Upper lobe of left lung (tissue), 6 donors: ENCODE measurements at regions not wholly inside any gene's neighbourhood (a gene's known extent, or its start where the extent isn't known, plus 50 kb on each side); places are given as distances from the start of the nearest gene placed in this dataset.
A peak's percentile ranks its signal among the peaks of the same experiment; 100 is the strongest.

ENCODE experiments used
- ATAC-seq, 2 donors: fragments of 200-7000 bp; cut with Tn5 transposase; one replicate each; pipeline ENCODE4 v1.9.1; 2022; ENCODE audit warnings: mild to moderate bottlenecking in 2 of 2, moderate library complexity in 2 of 2; ENCODE audit not compliant: low FRiP score in 2 of 2
- DNase-seq, 2 donors: peaks; one replicate each; pipeline ENCODE4 v3.0.0-alpha.2; 2019 to 2020
- H3K27ac ChIP-seq, 4 donors: fragments of 200-600 bp; sonication (generic); one replicate each; pipeline ENCODE4 v1.5.1; 2016 to 2019
- H3K27me3 ChIP-seq, 4 donors: fragments of 200-600 bp; sonication (generic); one replicate each; pipeline ENCODE4 v1.5.1; 2017 to 2019
- H3K36me3 ChIP-seq, 4 donors: fragments of 200-600 bp; sonication (generic); one replicate each; pipeline ENCODE4 v1.5.1; 2016 to 2019
- H3K4me1 ChIP-seq, 4 donors: fragments of 200-600 bp; sonication (generic); one replicate each; pipeline ENCODE4 v1.5.1; 2018 to 2019
- H3K4me3 ChIP-seq, 4 donors: fragments of 200-600 bp; sonication (generic); one replicate each; pipeline ENCODE4 v1.5.1; 2017 to 2019; ENCODE audit warnings: mild to moderate bottlenecking in 2 of 4, moderate library complexity in 1 of 4
- H3K9me3 ChIP-seq, 4 donors: fragments of 200-600 bp; sonication (generic); one replicate each; pipeline ENCODE4 v1.5.1; 2018 to 2019
- CTCF ChIP-seq, 6 experiments: fragments of 450-650 bp in 4 of 6; fragments of 200-600 bp in 2 of 6; sonication (generic) in 2 of 6; IDR thresholded peaks; one replicate each; pipeline ENCODE4 v1.5.1; 2016 to 2019; ENCODE audit warnings: antibody characterized with exemption in 6 of 6
- EP300 ChIP-seq, 4 donors: sonication (generic); formaldehyde crosslinking; IDR thresholded peaks; one replicate each; pipeline ENCODE4 v1.5.1; 2017; ENCODE audit warnings: antibody characterized with exemption in 4 of 4, control low read depth in 2 of 4
- POLR2A ChIP-seq, 4 donors: fragments of 450-650 bp; IDR thresholded peaks; one replicate each; pipeline ENCODE4 v1.5.1; 2016 to 2017; ENCODE audit warnings: antibody characterized with exemption in 4 of 4, mild to moderate bottlenecking in 2 of 4
- POLR2AphosphoS5 ChIP-seq, 2 donors: sonication (generic); formaldehyde crosslinking; IDR thresholded peaks; one replicate each; pipeline ENCODE4 v1.5.1; 2017; ENCODE audit warnings: antibody characterized with exemption in 2 of 2
- WGBS, 2 donors: methylation state at CpG; one replicate each; pipeline ENCODE4 v1.1.5; 2017 to 2018; 5-methylcytosine and 5-hydroxymethylcytosine counted together
- donor health status: DM: no; HTN: no; CAD: no; lungs with moderate emphysema.
- donor health status: DM: no; HTN: yes; CAD: no; lungs with severe emphysema.

GRCh38 chr19:27890206-27890605, 1322.7 kb downstream of the UQCRFS1 start:
- ATAC-seq, result no peak
- Histone ChIP-seq H3K4me3 (no peak overlapping the region), H3K4me1 (no peaks in the 10 kb centered on the region), H3K27ac (no peak overlapping the region), H3K9me3 (peaks cover 0 to 5% (median 0%) of the 10 kb centered on the region in 4 donors), H3K36me3 (no peaks in the 10 kb centered on the region), H3K27me3 (no peaks in the 10 kb centered on the region)
- WGBS, 2 donors, result 73 to 83% methylated on average over 1 to 3 of the region's 3 CpGs
- TF ChIP-seq EP300 (IDR thresholded peaks at IDR 0.05) (no peak), POLR2A (IDR thresholded peaks at IDR 0.05) (no peak), POLR2AphosphoS5 (IDR thresholded peaks at IDR 0.05) (no peak), CTCF (IDR thresholded peaks at IDR 0.05) (no peak)
- peak in 1 of 2 donors; percentile 15 for DNase-seq

DNA sequence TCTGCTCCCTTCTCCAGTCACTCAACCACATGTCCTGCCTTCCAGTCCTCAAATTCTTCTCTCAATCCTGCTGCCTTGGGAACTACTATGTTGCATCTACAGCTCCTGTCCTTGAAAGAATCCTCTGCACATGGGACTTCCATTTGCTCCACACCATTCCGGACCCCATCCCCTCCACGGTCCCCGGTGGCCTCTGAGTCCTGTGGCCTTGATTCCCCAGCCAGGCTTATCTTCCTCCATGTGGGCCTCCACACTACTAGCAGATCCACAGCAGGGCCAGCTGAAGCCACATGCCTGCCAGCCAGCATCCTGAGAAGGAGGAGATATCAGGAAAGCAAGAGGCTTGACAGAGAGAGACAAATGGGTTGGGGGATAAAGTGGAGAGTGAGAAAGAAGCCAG, 1323.8 kb downstream of the UQCRFS1 start:
- Histone ChIP-seq H3K27me3 (no peaks in the 10 kb centered on the region), H3K36me3 (no peaks in the 10 kb centered on the region), H3K9me3 (peaks cover 0 to 5% (median 0%) of the 10 kb centered on the region in 4 donors), H3K4me1 (no peaks in the 10 kb centered on the region), H3K4me3 (no peak overlapping the region), H3K27ac (no peak overlapping the region)
- no peak for ATAC-seq
- TF ChIP-seq POLR2AphosphoS5 (IDR thresholded peaks at IDR 0.05), result no peak
- no peak for TF ChIP-seq CTCF (IDR thresholded peaks at IDR 0.05)
- no peak for TF ChIP-seq EP300 (IDR thresholded peaks at IDR 0.05)
- TF ChIP-seq POLR2A (IDR thresholded peaks at IDR 0.05), result no peak
- DNase-seq, result no peak
- WGBS, 2 donors, result 90 to 96% methylated on average over 3 of the region's 3 CpGs

GRCh38 chr19:27887946-27888345, 1325.0 kb downstream of the UQCRFS1 start:
- no peak for ATAC-seq
- WGBS, 2 donors, result 59 to 67% methylated on average over 2 of the region's 2 CpGs
- H3K27me3 ChIP-seq, result no peaks in the 10 kb centered on the region

DNA sequence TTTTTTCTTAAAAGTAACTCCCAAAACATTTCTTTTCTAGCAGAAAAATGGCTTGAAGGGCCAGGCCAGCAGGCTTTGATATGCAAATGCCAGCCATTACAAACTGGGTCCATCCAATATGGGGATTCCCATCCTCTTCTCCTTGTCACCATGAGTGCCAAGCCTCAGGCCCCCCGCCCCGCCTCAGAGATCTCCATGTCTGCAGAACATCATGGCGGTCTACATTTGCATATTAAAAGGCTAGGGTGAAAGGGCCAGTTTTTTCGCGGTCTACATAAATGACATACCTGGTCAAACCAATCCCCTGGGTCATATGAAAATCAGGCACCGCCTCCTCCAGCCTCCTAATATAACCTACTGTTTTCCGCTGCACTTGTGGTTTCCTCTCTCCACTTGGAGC, 1327.6 kb downstream of the UQCRFS1 start:
- Histone ChIP-seq H3K9me3 (peaks cover 0 to 5% (median 0%) of the 10 kb centered on the region in 4 donors), H3K4me1 (no peaks in the 10 kb centered on the region), H3K27ac (no peak overlapping the region), H3K27me3 (no peaks in the 10 kb centered on the region), H3K36me3 (no peaks in the 10 kb centered on the region), H3K4me3 (no peak overlapping the region)
- 86 to 88% methylated on average over 7 of the region's 7 CpGs for WGBS, 2 donors
- TF ChIP-seq CTCF (IDR thresholded peaks at IDR 0.05), result no peak
- no peak for TF ChIP-seq POLR2AphosphoS5 (IDR thresholded peaks at IDR 0.05)
- no peak for TF ChIP-seq POLR2A (IDR thresholded peaks at IDR 0.05)
- TF ChIP-seq EP300 (IDR thresholded peaks at IDR 0.05), result no peak
- no peak for ATAC-seq
- no peak for DNase-seq

More at GRCh38 chr19:27887946-27888345, 1325.0 kb downstream of the UQCRFS1 start:
- H3K27ac ChIP-seq, result no peak overlapping the region
- H3K4me1 ChIP-seq, result no peaks in the 10 kb centered on the region
- DNase-seq, result no peak
- H3K4me3 ChIP-seq, result no peak overlapping the region
- TF ChIP-seq CTCF (IDR thresholded peaks at IDR 0.05) (no peak), EP300 (IDR thresholded peaks at IDR 0.05) (no peak), POLR2A (IDR thresholded peaks at IDR 0.05) (no peak), POLR2AphosphoS5 (IDR thresholded peaks at IDR 0.05) (no peak)
- no peaks in the 10 kb centered on the region for H3K36me3 ChIP-seq
- peaks cover 0 to 5% (median 0%) of the 10 kb centered on the region in 4 donors for H3K9me3 ChIP-seq

DNA sequence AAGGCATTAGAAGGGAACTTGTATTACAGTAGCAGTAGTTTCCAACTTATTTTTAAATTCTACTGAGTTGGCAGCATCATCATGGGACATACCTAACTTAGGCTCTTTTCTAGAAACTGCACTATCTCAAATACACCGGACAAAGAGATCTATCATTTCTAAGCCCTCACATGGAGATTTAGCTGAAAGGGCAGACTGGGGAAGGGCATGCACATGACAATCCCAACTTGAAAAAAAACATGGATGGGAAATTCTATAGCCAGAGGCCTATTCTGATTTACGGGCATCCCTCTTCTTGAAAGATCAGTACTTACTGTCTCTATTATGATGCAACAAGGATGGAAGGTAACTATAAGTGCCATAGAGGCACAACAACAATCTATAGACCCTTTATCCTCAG, 1328.6 kb downstream of the UQCRFS1 start:
- H3K9me3 ChIP-seq, result peaks cover 0 to 5% (median 0%) of the 10 kb centered on the region in 4 donors
- H3K27ac ChIP-seq, result no peak overlapping the region
- DNase-seq (no peak), ATAC-seq (no peak)
- 90 to 91% methylated on average over 2 of the region's 2 CpGs for WGBS, 2 donors
- H3K36me3 ChIP-seq, result no peaks in the 10 kb centered on the region
- TF ChIP-seq POLR2A (IDR thresholded peaks at IDR 0.05) (no peak), EP300 (IDR thresholded peaks at IDR 0.05) (no peak), CTCF (IDR thresholded peaks at IDR 0.05) (no peak), POLR2AphosphoS5 (IDR thresholded peaks at IDR 0.05) (no peak)
- H3K4me3 ChIP-seq, result no peak overlapping the region
- no peaks in the 10 kb centered on the region for H3K4me1 ChIP-seq
- no peaks in the 10 kb centered on the region for H3K27me3 ChIP-seq
